Adrenal gland (tissue), 5 donors: ENCODE measurements at regions not wholly inside any gene's neighbourhood (a gene's known extent, or its start where the extent isn't known, plus 50 kb on each side); places are given as distances from the start of the nearest gene placed in this dataset.

ENCODE experiments used
- POLR2A ChIP-seq, 2 donors: fragments of 450-650 bp; IDR thresholded peaks; one replicate each; pipeline ENCODE4 v1.6.1; 2017; ENCODE audit warnings: antibody characterized with exemption in 2 of 2, mild to moderate bottlenecking in 2 of 2, moderate library complexity in 1 of 2
- TF ChIP-seq, protein P1 (sequence below), 6 experiments: fragments of 450-650 bp in 4 of 6; fragments of 200-600 bp in 2 of 6; sonication (generic) in 1 of 6; IDR thresholded peaks; 1 replicate in 5 of 6; 2 replicates in 1 of 6; pipeline versions ENCODE4 v1.5.1 to v1.8.0; 2016 to 2021; ENCODE audit warnings: antibody characterized with exemption in 6 of 6, mild to moderate bottlenecking in 2 of 6, moderate library complexity in 1 of 6
- donor health status: DM: no; HTN: no; CAD: no.

DNA sequence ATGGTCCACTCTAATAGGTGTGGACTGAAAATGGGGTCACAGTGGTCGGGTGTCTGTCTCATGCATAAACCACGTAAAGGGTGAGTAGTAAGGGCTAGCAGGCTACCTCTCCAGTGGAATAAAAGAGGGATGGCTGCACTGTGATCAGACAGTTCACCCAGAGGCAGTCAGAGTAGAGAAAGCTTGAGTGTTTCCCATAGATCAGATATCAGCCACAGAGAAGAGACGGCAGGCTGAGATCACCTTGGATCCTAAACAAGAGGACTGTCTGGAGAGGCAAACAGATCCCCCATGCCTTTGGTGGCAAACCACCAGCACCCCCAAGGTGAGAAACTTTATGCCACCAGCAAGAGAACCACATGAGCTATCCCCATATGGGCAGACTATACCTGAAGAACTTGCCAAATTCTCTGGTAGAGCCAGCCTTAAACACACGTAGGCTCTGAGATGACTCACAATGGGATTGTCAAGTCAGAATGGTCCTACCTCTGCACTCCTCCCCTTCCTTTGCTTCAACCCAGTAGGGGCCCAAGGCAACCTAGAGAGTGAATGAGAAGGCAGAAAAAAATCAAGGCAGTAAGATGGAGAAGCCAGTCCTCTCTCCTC, 205.2 kb upstream of the MAP3K1 start:
- TF ChIP-seq, protein P1, sequence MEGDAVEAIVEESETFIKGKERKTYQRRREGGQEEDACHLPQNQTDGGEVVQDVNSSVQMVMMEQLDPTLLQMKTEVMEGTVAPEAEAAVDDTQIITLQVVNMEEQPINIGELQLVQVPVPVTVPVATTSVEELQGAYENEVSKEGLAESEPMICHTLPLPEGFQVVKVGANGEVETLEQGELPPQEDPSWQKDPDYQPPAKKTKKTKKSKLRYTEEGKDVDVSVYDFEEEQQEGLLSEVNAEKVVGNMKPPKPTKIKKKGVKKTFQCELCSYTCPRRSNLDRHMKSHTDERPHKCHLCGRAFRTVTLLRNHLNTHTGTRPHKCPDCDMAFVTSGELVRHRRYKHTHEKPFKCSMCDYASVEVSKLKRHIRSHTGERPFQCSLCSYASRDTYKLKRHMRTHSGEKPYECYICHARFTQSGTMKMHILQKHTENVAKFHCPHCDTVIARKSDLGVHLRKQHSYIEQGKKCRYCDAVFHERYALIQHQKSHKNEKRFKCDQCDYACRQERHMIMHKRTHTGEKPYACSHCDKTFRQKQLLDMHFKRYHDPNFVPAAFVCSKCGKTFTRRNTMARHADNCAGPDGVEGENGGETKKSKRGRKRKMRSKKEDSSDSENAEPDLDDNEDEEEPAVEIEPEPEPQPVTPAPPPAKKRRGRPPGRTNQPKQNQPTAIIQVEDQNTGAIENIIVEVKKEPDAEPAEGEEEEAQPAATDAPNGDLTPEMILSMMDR (IDR thresholded peaks at IDR 0.05) = no peak
- TF ChIP-seq POLR2A (IDR thresholded peaks at IDR 0.05) = no peak
